ENCODE measurements at regions not wholly inside any gene's neighbourhood (a gene's known extent, or its start where the extent isn't known, plus 50 kb on each side); places are given as distances from the start of the nearest gene placed in this dataset.

- Histone ChIP-seq H3K9ac (ENCODE audit: insufficient read depth, low read length, poor library complexity, severe bottlenecking) (no peak overlapping the region), H3K4me2 (replicated peaks; ENCODE audit: extremely low read depth, low read length, poor library complexity, severe bottlenecking) (no peak overlapping the region), H3K79me2 (ENCODE audit: insufficient read depth, low read length) (no peaks in the 10 kb centered on the region), H3K27ac (ENCODE audit: low read depth in 1 of 2, low read length in 2 of 2) (no peak overlapping the region), H3K9me3 (replicated peaks in 1 of 2; ENCODE audit: control insufficient read depth in 1 of 2, insufficient read depth in 1 of 2, low read length in 2 of 2) (no peaks in the 10 kb centered on the region), H3K27me3 (ENCODE audit: control insufficient read depth in 2 of 2, insufficient read depth in 2 of 2, low read length in 2 of 2) (no peaks in the 10 kb centered on the region), H3K36me3 (replicated peaks in 1 of 2; ENCODE audit: control insufficient read depth in 1 of 2, insufficient read depth in 2 of 2, low read length in 2 of 2) (no peaks in the 10 kb centered on the region), H3K4me3 (replicated peaks in 1 of 3; ENCODE audit: low read depth in 2 of 3, low read length in 3 of 3) (no peak overlapping the region), H2AFZ (ENCODE audit: insufficient read depth, low read depth, low read length, poor library complexity, severe bottlenecking) (no peak overlapping the region), H4K20me1 (ENCODE audit: insufficient read depth, low read length) (no peaks in the 10 kb centered on the region), H3K4me1 (ENCODE audit: control insufficient read depth in 1 of 2, insufficient read depth in 2 of 2, low read length in 2 of 2) (no peaks in the 10 kb centered on the region)
- no peak overlapping the region for H3K4me3 Mint-ChIP-seq
- H3K4me1 Mint-ChIP-seq, result peaks cover 3% of the 10 kb centered on the region
- peaks cover 0 to 8% (median 5%) of the 10 kb centered on the region in 7 donors for H3K9me3 Mint-ChIP-seq
- H3K36me3 Mint-ChIP-seq, result no peaks in the 10 kb centered on the region
- H3K27me3 Mint-ChIP-seq (ENCODE audit: low read depth in 3 of 3), result peaks cover 0 to 5% (median 4%) of the 10 kb centered on the region in 3 donors
- TF ChIP-seq CTCF (IDR thresholded peaks at IDR 0.05), result no peak
- no peak for DNase-seq
- intact Hi-C loops (cut with micrococcal nuclease), result no loop called here
- WGBS (ENCODE audit: insufficient coverage), result 100% methylated on average over 1 of the region's 5 CpGs
- no peak overlapping the region for H3K27ac Mint-ChIP-seq
These were observed 215.5 kb downstream of the AEBP2 start for GRCh38 chr12:19654650-19655376.

- Histone ChIP-seq H3K9ac (ENCODE audit: insufficient read depth, low read length, poor library complexity, severe bottlenecking) (no peak overlapping the region), H3K4me2 (replicated peaks; ENCODE audit: extremely low read depth, low read length, poor library complexity, severe bottlenecking) (no peak overlapping the region), H3K36me3 (replicated peaks in 1 of 2; ENCODE audit: control insufficient read depth in 1 of 2, insufficient read depth in 2 of 2, low read length in 2 of 2) (no peaks in the 10 kb centered on the region), H3K4me3 (replicated peaks in 1 of 3; ENCODE audit: low read depth in 2 of 3, low read length in 3 of 3) (no peak overlapping the region), H3K9me3 (replicated peaks in 1 of 2; ENCODE audit: control insufficient read depth in 1 of 2, insufficient read depth in 1 of 2, low read length in 2 of 2) (no peaks in the 10 kb centered on the region), H3K27me3 (ENCODE audit: control insufficient read depth in 2 of 2, insufficient read depth in 2 of 2, low read length in 2 of 2) (no peaks in the 10 kb centered on the region), H3K79me2 (ENCODE audit: insufficient read depth, low read length) (no peaks in the 10 kb centered on the region), H2AFZ (ENCODE audit: insufficient read depth, low read depth, low read length, poor library complexity, severe bottlenecking) (no peak overlapping the region), H3K4me1 (ENCODE audit: control insufficient read depth in 1 of 2, insufficient read depth in 2 of 2, low read length in 2 of 2) (no peaks in the 10 kb centered on the region), H3K27ac (ENCODE audit: low read depth in 1 of 2, low read length in 2 of 2) (no peak overlapping the region), H4K20me1 (ENCODE audit: insufficient read depth, low read length) (no peaks in the 10 kb centered on the region)
- Mint-ChIP-seq H3K4me3 (no peak overlapping the region), H3K9me3 (peaks cover 0 to 7% (median 5%) of the 10 kb centered on the region in 7 donors), H3K27ac (no peak overlapping the region), H3K36me3 (no peaks in the 10 kb centered on the region), H3K4me1 (peaks cover 3% of the 10 kb centered on the region), H3K27me3 (ENCODE audit: low read depth in 3 of 3) (peaks cover 0 to 5% (median 4%) of the 10 kb centered on the region in 3 donors)
- WGBS (ENCODE audit: insufficient coverage), result no CpG with 5 or more reads among the region's 3 CpGs
- intact Hi-C loops (cut with micrococcal nuclease), result no loop called here
- TF ChIP-seq CTCF (IDR thresholded peaks at IDR 0.05), result no peak
- no peak for DNase-seq
These were observed 217.9 kb downstream of the AEBP2 start for GRCh38 chr12:19657118-19657731.
